Stimulated activated CD4-positive, alpha-beta T cell treated with anti-CD3 and anti-CD28 coated beads, Interleukin-4, amount 100 ng/mL, for 1 hour (primary cell): ENCODE measurements at regions not wholly inside any gene's neighbourhood (a gene's known extent, or its start where the extent isn't known, plus 50 kb on each side); places are given as distances from the start of the nearest gene placed in this dataset.

Source experiments
- DNase-seq: peaks from one replicate; pipeline ENCODE4 v3.0.0-alpha.2; 2020

- no peak for DNase-seq
Measured at GRCh38 chr15:97861529-97862260, 98.8 kb upstream of the ARRDC4 start.

- no peak for DNase-seq
Measured at GRCh38 chr15:97866959-97867358, 93.5 kb upstream of the ARRDC4 start.

GRCh38 chr15:97867870-97868269 is 92.6 kb upstream of the ARRDC4 start:
- no peak for DNase-seq

- DNase-seq, result no peak
Measured at GRCh38 chr15:97868981-97869380, 91.5 kb upstream of the ARRDC4 start.

- DNase-seq, result no peak
Measured at GRCh38 chr15:97870771-97871170, 89.7 kb upstream of the ARRDC4 start.

- DNase-seq, result no peak
Measured at GRCh38 chr15:97874139-97874538, 86.4 kb upstream of the ARRDC4 start.

- DNase-seq, result no peak
Measured at GRCh38 chr15:97875025-97875512, 85.4 kb upstream of the ARRDC4 start.

- DNase-seq, result no peak
Measured at GRCh38 chr15:97875513-97876280, 84.8 kb upstream of the ARRDC4 start.

GRCh38 chr15:97876281-97876675 is 84.2 kb upstream of the ARRDC4 start:
- no peak for DNase-seq

- no peak for DNase-seq
Measured at GRCh38 chr15:97881346-97881965, 79.0 kb upstream of the ARRDC4 start.

- DNase-seq, result no peak
Measured at GRCh38 chr15:97884513-97885131, 75.9 kb upstream of the ARRDC4 start.

GRCh38 chr15:97890307-97890706 is 70.2 kb upstream of the ARRDC4 start:
- no peak for DNase-seq

GRCh38 chr15:97892167-97892938 is 68.2 kb upstream of the ARRDC4 start:
- no peak for DNase-seq

- DNase-seq, result no peak
Measured at GRCh38 chr15:97893967-97894366, 66.5 kb upstream of the ARRDC4 start.

GRCh38 chr15:97899981-97900380 is 60.5 kb upstream of the ARRDC4 start:
- no peak for DNase-seq

- no peak for DNase-seq
Measured at GRCh38 chr15:97902140-97902780, 58.2 kb upstream of the ARRDC4 start.

- no peak for DNase-seq
Measured at GRCh38 chr15:97903560-97903959, 56.9 kb upstream of the ARRDC4 start.

- DNase-seq, result peak; percentile 16
Measured at GRCh38 chr15:97903971-97904572, 56.4 kb upstream of the ARRDC4 start.

- peak; percentile 60 for DNase-seq
Measured at GRCh38 chr15:97909291-97909891, 51.1 kb upstream of the ARRDC4 start.
